Hematopoietic multipotent progenitor cell treated with erythropoietin and hydrocortisone succinate and interleukin-3 and kit ligand, for 15 days (in vitro differentiated cells): ENCODE measurements at regions not wholly inside any gene's neighbourhood (a gene's known extent, or its start where the extent isn't known, plus 50 kb on each side); places are given as distances from the start of the nearest gene placed in this dataset.
"Not testable (repeated sequence)": the region's sequence is repeated elsewhere in the genome, so short reads cannot be mapped to it uniquely, and the experiment has no call there.

Source experiments
- DNase-seq: peaks from one replicate; pipeline ENCODE4 v3.0.0-alpha.2; 2015; ENCODE audit warnings: low spot score

DNA sequence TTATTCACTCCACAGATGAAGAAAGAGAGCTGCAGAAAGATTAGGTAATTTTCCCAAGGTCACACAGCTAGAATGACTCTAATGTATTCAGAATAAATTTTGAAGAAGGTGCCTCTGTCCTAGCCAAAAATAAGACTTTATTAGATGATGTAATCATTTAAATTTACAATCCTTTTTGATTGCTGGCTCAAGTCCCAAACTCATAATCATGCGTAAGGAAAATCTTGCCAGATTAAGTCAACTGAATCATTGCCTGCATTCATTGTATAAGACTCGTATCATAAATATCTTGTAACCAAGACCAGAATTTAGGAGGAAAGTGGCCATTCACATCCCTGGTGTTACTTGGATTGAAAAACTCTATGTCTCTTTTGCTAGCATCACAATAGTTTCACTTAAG, 53.1 kb upstream of the STK39 start:
- no peak for DNase-seq

DNA sequence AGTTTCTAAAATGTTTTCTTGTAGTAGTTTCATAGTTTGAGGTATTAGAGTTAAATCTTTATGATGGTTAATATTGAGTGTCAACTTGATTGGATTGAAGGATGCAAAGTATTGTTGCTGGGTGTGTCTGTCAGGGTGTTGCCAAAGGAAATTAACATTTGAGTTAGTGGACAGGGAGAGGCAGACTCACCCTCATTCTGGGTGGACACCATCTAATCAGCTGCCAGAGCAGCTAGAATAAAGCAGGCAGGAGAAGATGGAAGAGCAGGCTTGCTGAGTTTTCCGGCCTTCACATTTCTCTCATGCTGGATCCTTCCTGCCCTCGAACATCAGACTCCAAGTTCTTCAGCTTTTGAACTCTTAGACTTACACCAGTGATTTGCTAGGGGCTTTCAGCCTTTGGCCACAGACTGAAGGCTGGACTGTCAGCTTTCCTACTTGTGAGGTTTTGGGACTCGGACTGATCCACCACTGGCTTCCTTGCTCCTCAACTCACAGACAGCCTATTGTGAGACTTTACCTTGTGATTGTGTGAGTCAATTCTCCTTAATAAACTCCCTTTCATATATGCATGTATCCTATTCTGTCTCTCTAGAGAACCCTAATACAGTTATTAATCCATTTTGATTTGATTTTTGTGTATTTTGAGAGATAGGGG, 56.8 kb upstream of the STK39 start:
- no peak for DNase-seq

DNA sequence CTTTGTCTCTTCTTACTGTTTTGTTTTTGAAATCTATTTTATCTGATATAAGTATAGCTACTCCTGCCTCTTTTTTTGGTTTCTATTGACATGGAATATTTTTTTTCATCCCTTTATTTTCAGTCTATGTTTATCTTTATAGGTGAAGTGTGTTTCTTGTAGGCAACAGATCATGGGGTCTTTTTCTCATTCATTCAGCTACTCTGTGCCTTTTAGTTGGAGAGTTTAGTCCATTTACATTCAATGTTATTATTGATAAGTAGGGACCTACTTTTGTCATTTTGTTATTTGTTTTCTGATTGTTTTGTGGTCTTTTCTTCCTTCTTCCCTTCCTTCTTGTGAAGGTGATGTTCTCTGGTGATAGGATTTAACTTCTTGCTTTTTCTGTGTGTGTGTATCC, 60.0 kb upstream of the STK39 start:
- no peak for DNase-seq

DNA sequence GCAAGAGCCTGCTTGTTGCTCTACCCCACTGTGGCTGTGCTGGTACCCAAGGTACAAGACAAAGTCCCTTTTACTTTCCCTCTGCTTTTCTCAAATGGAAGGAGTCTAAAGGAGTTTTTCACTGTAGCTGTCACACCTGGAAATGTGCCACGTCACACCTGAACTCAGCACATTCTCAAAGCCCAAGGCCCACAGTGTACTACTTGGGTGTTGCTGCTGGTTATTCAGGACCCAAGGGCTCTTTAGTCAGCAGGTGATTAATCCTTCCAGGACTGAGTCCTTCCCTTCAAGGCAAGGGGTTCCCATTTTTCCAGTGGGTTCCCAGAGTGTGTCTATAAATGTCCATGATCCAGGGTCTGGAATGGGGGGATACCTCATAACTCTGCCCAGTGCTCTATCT, 63.2 kb upstream of the STK39 start:
- no peak for DNase-seq

DNA sequence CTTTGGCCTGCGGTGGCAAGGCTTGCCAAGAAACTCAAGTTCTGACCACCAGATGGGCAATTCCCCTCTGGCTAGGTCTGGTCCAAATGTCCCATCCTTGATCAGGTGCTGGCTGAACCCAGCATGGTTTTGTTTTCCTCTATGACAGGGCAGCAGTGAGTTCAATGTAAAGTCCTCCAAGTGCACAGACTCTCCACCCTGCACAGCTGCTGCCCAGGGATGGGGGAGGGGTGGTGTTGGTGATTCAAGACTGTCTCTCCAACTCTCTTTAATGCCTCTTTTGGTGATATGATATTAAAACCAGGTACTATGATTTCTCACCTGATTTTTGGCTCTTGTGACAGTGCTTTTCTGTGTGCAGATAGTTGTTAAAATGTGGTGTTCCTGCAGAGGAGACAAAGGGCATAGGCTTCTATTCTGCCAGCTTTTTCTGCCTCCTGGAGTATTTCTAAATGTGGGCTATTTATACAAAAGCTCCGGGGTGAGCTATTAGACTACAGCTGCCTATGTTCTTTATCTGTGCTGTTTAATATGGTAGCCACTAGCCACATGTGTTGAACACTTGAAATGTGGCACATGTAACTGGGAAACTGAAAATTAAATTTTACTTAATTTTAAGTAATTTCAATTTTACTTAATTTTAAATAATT, 64.0 kb upstream of the STK39 start:
- DNase-seq, result no peak

DNA sequence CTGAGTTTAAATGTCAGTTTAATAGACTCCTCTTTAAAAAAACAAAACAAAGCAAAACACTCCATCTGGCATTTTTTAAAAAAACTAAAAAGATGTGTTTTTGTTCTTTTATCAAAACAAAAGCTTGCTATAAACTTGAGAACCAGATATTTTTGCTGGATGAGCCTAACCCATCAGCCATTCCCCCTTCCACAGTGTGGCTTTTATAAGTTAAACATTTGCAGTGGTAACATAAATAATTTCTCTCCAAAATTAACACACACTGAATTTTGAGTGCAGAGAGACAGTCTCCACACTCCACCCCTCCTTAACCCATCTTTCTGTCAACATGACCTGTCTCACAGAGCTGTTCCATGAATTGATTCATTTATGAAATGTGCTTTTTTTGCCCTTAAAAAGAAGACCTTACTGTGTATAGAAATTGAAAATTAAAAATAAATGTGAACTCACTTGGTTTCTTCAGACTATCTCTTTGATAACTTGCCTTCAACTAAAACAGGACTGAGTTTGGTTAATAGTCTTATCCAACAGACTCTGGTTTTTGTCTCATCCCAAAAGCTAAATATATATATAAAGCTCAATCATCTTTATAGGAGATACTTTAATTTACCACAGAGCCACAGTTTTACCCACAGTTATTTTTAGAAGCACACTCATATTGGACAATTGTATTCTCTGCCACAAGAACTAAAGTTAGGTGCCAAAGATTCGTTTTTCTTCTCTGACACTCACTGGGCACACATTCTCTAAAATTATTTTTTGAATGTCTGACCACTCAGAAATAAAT, 64.8 kb upstream of the STK39 start:
- no peak for DNase-seq

DNA sequence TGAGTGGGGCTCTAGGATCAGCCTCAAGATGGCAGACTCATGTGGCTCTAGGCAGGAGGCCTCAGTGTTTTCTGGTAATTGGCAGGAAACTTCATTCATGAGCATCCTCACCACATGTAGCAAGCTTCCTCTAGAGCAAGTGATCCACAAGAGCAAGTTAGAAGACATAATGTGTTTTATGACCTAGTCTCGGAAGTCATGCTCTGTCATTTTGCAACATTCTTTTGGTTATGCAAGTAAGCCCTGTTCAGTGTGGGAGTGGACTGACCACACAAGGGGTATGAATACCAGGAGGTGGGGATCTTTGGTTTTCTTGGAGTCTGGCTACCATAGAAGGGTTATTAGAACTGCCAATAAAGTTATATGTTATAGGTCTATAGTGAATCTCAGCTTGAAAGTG, 66.8 kb upstream of the STK39 start:
- DNase-seq, result no peak

DNA sequence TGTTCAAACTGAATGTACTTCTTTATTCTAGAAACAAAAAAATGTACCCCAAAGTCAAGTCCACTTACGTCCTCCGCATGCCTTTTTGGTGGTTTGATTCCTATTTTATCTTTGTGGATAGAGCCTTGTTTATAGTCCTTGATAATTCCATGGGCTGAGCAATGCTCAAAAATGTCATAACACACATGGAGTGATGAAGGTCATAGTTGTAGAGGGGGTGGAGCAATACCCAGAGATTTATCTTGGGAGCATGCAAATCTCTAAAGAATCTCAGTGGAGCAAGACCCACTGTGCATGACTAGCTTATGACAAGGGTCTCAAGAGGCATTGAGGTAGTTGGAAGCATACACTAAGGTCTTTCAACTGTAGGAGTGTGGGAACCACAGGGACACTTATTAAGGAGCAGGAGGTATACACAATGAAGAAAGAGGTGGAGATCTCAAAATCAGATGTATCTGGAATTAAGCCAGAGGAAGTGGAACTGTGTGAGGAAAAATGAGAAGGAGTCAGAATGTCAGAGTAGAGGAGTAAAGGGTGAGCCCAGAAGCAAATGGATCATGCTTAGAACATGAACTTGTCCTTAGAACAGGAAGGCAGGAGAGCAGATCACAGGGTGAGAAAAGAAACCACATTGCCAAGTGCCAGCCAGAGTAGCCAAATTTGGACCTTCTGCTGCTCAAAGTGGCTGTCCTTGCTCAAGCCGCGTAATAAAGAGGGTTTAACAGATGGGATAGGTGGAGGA, 68.1 kb upstream of the STK39 start:
- no peak for DNase-seq

DNA sequence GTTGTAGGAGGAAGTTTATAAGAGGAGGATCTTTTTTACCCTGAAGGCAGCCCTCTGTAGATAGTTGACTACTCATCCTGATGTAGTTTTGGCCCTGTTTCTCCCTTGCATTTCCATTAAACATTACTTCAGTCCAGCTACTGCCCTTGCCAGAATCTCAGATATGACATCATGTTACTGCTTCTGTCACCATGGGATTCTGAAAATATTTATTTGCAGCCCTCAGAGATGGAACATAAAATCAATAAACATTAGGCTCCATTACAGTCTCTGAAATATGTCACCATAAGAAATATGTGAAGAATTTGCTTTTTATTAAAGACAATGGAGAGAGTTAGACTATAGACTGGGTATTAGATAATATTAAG, 68.7 kb upstream of the STK39 start:
- DNase-seq, result no peak

DNA sequence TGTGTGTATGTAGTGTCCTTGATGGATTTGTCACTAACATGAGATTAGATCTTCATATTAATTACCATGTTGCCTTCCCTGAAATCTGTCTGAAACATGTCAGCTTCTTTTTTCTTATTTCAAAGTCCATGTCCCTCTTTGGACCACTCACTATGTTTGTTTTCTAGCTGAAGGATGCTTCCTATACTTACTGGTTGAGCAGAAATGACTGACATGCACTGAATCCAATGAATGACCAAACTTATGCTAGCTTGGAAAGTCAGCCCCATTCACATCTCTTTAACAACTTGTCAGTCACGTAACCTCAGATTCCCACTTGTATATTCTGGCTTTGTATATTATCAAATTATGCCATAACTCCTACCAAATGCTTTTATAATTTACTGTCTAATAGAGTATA, 69.9 kb upstream of the STK39 start:
- no peak for DNase-seq

DNA sequence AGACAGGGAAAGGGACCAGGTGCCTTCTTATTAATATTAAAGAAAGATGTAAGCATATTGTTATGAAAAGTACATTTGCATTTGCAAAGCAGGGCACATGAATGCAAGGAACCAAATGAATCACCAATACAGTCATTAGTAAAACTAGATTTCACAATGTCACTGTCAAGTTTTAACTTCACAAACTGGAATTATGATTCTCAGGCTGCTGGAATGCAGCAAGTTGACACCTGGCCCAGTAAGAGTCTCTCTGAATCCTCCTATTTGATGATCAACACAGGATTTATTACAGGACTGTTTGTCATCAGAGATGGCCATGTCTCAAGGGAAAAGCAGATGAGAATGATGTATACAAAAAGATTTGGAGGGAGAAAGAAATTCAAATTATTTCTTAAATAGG, 72.9 kb upstream of the STK39 start:
- no peak for DNase-seq

DNA sequence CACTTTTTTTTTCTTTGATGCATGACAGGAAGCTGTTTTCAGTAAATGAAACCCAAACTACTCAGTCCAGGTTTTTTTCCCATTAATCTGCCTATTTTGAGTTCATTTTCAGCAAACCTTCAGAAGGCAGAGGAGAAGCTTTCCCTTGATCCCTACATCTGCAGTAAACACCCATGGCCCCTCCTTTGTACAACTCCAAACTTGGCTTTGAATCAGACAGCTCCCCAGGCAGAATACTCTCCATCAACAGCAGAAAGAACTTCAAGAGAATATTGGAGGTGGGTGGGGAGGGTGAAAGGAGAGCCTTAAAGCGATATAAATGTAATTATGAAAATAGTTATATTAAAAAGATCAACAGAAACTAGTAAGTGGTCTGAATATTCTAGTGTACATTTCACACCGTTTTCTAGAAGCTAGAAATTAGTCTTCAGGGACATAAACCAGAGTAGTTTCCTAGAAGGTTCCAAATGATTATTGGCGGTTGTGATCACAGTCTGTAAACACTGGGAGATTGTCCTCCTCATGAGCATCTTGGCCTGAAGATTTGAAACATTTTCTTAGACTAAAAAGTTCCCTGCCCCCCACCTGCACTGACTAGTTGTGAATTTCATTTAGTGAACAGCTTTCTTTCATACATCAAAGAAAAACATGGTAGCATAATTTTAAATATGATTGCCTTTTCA, 75.1 kb upstream of the STK39 start:
- no peak for DNase-seq

DNA sequence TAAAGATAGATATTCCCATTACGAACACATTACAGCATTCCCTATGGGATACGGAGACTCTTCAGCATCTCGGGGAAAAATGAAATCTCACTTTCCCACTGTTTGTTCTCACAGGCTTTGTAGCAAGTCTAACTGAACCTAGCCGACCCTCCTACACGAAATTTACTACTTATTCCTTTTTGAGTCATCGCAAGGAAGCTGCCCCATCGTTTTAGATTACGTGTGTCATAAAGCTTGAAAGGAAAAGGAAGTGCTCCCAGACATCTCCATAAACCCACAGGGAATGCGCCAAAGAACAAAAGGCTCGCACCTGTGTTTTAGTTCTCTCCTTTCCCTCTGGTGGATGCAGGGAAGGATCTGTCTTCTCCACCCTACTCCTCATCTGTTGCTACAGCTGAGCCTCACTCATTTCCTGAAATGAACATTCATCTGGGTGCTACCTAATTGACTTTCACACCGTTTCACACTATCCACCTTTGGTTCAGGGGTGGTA, 76.2 kb upstream of the STK39 start:
- no peak for DNase-seq

DNA sequence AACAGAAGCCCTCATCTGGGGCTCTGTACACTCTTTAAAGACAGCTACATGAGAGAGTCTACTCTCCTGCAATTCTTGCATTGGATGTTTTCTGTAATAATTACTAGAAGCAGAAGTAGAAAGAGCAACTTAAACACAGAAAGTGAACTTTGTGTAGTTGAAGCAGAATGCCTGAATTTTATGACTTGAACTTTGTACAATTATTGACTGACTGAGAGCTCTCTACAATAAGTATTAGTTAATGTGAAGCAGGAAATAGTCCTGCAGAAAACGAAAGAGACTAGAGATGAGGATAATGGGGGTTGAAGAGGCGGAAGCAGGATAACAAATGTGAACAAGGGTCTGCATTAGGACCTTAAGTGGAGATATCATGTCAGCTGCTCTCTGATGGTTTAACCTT, 79.2 kb upstream of the STK39 start:
- no peak for DNase-seq

DNA sequence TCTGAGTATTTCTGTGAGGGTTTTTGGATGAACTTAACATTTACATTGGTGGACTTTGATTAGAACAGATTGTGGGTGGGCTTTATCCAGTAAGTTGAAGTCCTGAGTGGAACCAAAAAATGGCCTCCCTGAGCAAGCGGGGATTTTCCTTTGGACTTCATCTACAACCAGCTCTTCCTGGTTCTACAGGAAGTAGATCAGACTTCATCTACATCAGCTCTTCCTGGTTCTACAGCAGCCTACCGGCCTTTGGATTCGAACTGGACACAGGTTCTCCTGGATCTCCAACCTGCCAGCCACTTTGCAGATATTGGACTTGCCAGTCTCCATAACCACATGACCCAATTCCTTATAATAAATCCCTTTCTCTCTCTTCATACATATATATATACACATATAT, 79.9 kb upstream of the STK39 start:
- no peak for DNase-seq

DNA sequence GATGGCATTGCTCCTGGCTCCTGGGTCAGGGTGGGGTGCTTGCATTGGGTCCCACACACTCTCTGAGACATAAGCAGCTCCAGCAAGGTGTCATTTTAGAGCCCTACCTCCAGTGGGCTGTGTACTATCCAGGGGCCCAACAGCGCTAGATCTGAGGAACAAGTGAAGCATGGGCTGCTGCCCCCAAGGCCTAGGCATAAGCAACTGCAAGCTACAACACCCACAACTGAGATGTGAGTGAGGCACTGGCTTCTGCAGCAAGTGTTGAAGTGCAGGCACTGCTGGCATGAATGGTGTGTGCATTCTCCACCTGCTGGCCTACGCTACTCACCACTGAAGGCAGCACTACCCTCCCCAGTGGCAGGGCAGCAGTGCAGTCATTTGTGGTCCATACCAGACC, 81.0 kb upstream of the STK39 start:
- no peak for DNase-seq

DNA sequence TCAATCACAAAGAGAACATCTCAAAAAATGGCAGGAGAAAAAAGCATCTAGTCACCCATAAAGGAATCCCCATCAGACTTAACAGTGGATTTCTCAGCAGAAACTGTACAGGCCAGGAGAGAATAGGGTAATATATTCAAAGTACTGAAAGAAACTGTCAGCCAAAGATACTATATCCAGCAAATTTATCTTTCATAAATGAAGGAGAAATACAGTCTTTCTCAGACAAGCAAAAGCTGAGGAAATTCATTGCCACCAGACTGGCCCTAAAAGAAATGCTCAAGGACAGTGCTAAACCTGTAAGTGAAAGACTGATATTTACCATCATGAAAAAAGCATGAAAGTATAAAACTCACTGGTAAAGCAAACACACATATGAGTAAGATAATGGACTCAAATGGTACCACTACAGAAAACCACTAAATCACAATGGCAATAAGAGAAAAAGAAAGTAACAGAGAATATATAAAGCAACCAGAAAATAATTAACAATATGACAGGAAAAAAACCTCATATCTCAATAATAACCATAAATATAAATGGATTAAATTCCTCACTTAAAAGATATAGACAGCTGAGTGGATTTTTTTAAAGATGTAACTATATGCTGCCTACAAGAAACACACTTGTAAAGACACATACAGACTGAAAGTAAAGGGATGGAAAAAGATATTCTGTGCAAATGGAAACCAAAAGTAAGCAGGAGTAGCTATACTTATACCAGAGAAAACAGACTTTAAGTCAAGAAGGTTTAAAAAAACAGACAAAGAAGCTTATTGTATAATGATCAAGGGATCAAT, 83.4 kb upstream of the STK39 start:
- DNase-seq, result no peak

DNA sequence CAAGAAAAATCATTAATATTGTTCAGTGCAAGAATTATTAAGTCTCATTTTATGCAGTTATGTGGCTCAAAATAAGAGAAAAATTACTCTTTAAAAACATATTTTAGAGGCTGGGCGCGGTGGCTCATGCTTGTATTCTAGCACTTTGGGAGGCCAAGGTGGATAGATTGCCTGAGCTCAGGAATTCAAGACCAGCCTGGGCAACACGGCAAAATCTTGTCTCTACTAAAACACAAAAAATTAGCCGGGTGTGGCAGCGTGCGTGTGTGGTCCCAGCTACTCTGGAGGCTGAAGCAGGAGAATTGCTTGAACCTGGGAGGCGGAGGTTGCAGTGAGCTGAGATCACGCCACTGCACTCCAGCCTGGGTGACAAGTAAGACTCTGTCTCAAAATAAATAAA, 87.9 kb upstream of the STK39 start:
- not testable (repeated sequence) for DNase-seq

DNA sequence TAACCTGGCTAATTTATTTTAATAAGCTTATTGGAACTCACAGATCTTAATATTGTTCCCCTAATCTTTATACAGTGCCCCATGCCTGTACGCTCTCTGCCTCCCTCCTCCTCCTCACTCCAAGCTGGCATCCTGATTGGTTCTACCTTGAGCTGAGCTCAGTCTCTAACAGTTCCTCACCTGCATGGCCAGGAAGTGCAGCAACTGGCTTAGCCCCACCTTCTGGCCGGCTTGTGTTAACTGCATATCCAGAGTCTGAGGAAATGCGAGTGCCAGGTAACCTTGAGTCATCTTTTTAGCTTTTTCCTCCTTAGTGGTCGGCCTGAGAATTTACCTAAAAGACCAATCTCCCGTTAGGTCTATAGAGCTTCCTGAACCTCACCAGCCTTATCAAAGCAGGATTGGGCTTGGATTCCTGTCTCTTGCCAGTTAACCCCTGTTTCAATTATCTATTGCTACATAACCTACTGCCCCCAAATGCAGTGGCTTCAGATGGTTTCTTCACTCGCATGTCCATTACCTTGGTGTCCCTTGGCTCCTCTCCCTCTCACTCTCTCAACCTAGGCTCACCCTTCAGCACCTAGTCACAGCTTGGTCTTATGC, 89.5 kb upstream of the STK39 start:
- no peak for DNase-seq

DNA sequence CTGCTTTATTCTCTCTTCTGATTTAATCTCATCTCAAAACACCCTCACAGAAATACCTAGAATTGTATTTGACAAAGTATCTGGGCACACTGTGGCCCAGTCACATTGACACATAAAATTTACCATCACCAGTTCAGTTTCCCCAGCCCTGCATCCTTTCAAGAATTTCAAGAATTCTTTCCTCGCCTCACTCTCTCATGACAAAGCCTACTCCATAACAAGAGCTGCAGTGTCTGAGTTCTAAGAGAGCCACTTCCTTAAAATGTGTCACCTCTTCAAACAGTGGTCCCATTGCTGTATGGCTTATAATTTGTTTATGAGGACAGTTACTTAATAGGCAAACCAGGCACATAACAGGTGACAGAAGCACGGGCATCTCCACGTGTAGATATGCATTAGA, 90.9 kb upstream of the STK39 start:
- no peak for DNase-seq
